SU-DHL-6 (cell line): ENCODE measurements at regions not wholly inside any gene's neighbourhood (a gene's known extent, or its start where the extent isn't known, plus 50 kb on each side); places are given as distances from the start of the nearest gene placed in this dataset.

Experiments used
- H2AFZ ChIP-seq: fragments of 200-600 bp; sonication (generic); 2 replicates; pipeline ENCODE4 v1.6.1; 2014; ENCODE audit warnings: low read depth, mild to moderate bottlenecking, moderate library complexity, mixed read lengths, antibody characterized with exemption, low read length; ENCODE audit not compliant: severe bottlenecking
- H3F3A ChIP-seq: fragments of 200-600 bp; shearing (Covaris generic); 2 replicates; pipeline ENCODE4 v1.6.0; 2016; ENCODE audit warnings: antibody characterized with exemption, mild to moderate bottlenecking; ENCODE audit not compliant: insufficient read depth
- H3K27ac ChIP-seq: fragments of 200-600 bp; sonication (generic); 2 replicates; pipeline ENCODE4 v1.5.1; 2016; ENCODE audit warnings: low read depth, mild to moderate bottlenecking, low read length, moderate library complexity, mixed read lengths
- H3K27me3 ChIP-seq: fragments of 200-600 bp; sonication (generic), shearing (Covaris generic); 2 replicates; pipeline ENCODE4 v1.6.0; 2014; ENCODE audit warnings: mild to moderate bottlenecking, low read length
- H3K36me3 ChIP-seq: fragments of 200-600 bp; sonication (generic); 2 replicates; pipeline ENCODE4 v1.6.1; 2014; ENCODE audit warnings: mild to moderate bottlenecking, low read length, mixed read lengths
- H3K4me2 ChIP-seq: fragments of 300-600, 200-600 bp; shearing (Covaris generic), sonication (generic); 2 replicates; pipeline ENCODE4 v1.6.0; 2014; ENCODE audit warnings: low read length, low read depth, mild to moderate bottlenecking; ENCODE audit not compliant: poor library complexity, severe bottlenecking
- H3K4me3 ChIP-seq: fragments of 200-600 bp; sonication (generic); 2 replicates; pipeline ENCODE4 v1.5.1; 2014; ENCODE audit warnings: antibody characterized with exemption, low read length, mild to moderate bottlenecking, mixed read lengths; ENCODE audit not compliant: insufficient read depth, poor library complexity, severe bottlenecking
- H3K79me2 ChIP-seq: fragments of 200-600 bp; sonication (generic); 2 replicates; pipeline ENCODE4 v1.6.1; 2014; ENCODE audit warnings: mild to moderate bottlenecking, low read length, moderate library complexity; ENCODE audit not compliant: insufficient read depth
- H3K9ac ChIP-seq: fragments of 200-600 bp; sonication (generic); 2 replicates; pipeline ENCODE4 v1.7.0; 2014; ENCODE audit warnings: mild to moderate bottlenecking, low read length
- H3K9me2 ChIP-seq: fragments of 200-600 bp; sonication (generic); replicated peaks from 2 replicates; pipeline ENCODE4 v1.6.1; 2014; ENCODE audit warnings: low read length; ENCODE audit not compliant: insufficient read depth
- H3K9me3 ChIP-seq: fragments of 200-600 bp; sonication (generic); 2 replicates; pipeline ENCODE4 v1.6.1; 2014; ENCODE audit warnings: low read length, mixed read lengths; ENCODE audit not compliant: insufficient read depth
- H4K20me1 ChIP-seq: fragments of 200-600 bp; sonication (generic); 2 replicates; pipeline ENCODE4 v1.6.1; 2014; ENCODE audit warnings: low read depth, mild to moderate bottlenecking, antibody characterized with exemption, low read length, moderate library complexity, mixed read lengths
- CTCF ChIP-seq: fragments of 200-600 bp; sonication (generic); IDR thresholded peaks from one replicate; pipeline ENCODE4 v1.5.1; 2017; ENCODE audit warnings: antibody characterized with exemption, mild to moderate bottlenecking, low read length, moderate library complexity; ENCODE audit not compliant: insufficient read depth, poor library complexity, severe bottlenecking
- EZH2phosphoT487 ChIP-seq: fragments of 200-600 bp; sonication (generic), shearing (Covaris generic); conservative IDR thresholded peaks from 2 replicates; pipeline ENCODE4 v1.6.1; 2018; ENCODE audit warnings: mild to moderate bottlenecking, antibody characterized with exemption, low read length, moderate library complexity, mixed read lengths

DNA sequence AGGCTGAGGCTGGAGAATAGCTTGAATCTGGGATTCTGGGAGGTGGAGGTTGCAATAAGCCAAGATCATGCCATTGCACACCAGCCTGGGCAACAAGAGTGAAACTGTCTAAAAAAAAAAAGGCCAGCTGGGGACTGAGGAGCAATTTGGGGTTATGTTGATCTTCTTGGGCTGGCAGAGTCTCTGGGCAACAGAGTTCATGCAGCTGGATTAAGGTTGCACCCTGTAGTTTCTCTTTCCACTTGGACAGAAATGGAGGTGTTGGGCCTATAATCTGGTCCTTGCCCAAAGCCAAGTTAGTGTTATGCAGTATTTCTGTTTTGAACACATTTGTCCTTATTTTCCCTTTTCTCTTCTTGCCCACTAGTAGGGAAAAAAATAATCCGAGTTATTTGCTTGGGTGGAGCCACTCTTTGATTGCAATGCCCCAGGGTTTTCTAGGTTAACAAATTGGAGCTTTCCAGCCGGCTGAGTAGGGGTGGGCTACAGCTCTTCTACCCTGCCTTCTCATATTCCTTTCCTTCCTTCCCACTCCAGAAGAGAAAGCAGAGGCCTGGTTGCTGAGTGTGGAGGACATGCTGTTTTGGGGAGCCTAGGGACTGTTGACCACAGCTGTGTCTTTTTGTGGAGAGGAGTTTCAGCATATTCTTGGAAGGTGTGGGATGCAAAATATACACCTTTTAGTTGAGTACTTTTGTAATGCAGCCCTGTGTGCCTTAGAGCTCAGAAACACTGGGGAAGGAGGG is 213.9 kb downstream of the SOX4 start:
- Histone ChIP-seq H4K20me1 (no peaks in the 10 kb centered on the region), H3F3A (no peaks in the 10 kb centered on the region), H3K4me2 (no peak overlapping the region), H3K9ac (no peak overlapping the region), H3K27me3 (no peaks in the 10 kb centered on the region), H2AFZ (no peak overlapping the region), H3K27ac (no peak overlapping the region), H3K36me3 (no peaks in the 10 kb centered on the region), H3K9me2 (no peaks in the 10 kb centered on the region), H3K79me2 (no peaks in the 10 kb centered on the region), H3K4me3 (no peak overlapping the region), H3K9me3 (no peaks in the 10 kb centered on the region)
- TF ChIP-seq CTCF = no peak

- no peak for TF ChIP-seq CTCF
- no peak for TF ChIP-seq EZH2phosphoT487
- Histone ChIP-seq H3K9me2 (no peaks in the 10 kb centered on the region), H4K20me1 (no peaks in the 10 kb centered on the region), H3K27ac (no peak overlapping the region), H3K36me3 (no peaks in the 10 kb centered on the region), H3F3A (no peaks in the 10 kb centered on the region), H3K27me3 (no peaks in the 10 kb centered on the region), H3K9ac (no peak overlapping the region), H3K79me2 (no peaks in the 10 kb centered on the region), H2AFZ (no peak overlapping the region), H3K4me3 (no peak overlapping the region), H3K9me3 (no peaks in the 10 kb centered on the region), H3K4me2 (no peak overlapping the region)
Measured at GRCh38 chr6:21808045-21808470, 214.5 kb downstream of the SOX4 start.

DNA sequence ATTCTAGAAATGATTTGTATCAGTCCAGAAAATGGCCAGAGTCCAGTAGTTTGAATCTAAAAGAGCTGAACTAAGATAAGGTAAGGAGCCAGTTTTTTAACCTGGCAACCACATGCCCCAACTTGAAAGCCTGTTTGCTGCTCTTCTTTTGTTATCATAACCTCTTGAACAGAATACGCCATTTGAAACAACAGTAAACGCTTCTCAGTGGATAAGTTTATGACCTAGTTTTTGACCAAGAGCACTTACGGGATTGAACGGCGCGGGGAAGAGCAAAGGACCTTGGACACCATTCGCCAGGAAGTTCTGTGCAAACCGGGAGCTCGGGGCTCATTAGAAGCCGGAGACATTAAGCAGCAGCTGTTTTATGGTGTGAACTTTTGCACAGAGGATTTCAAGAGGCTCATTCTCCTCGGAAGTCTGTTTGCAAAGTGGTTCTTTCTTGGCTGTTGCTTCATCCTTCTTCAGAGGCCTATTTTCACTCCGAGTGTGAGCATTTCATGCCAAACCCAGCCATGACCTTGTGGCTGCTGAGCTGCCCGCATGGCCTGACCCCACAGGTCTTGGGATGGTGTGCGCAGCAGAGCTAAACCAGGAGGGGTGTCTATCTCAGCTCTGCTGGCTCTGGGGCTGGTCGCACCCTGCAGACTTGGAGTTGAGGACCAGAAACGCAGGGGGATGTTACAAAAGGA is 215.1 kb downstream of the SOX4 start:
- H3K36me3 ChIP-seq = no peaks in the 10 kb centered on the region
- no peaks in the 10 kb centered on the region for H3F3A ChIP-seq
- no peak for TF ChIP-seq CTCF
- no peak for TF ChIP-seq EZH2phosphoT487
- H2AFZ ChIP-seq = no peak overlapping the region
- no peaks in the 10 kb centered on the region for H3K79me2 ChIP-seq
- H3K9me3 ChIP-seq = no peaks in the 10 kb centered on the region
- no peaks in the 10 kb centered on the region for H3K9me2 ChIP-seq
- H3K4me3 ChIP-seq = no peak overlapping the region
- no peaks in the 10 kb centered on the region for H4K20me1 ChIP-seq
- no peak overlapping the region for H3K27ac ChIP-seq
- no peaks in the 10 kb centered on the region for H3K27me3 ChIP-seq
- H3K4me2 ChIP-seq = no peak overlapping the region
- no peak overlapping the region for H3K9ac ChIP-seq
